ENCODE measurements at regions not wholly inside any gene's neighbourhood (a gene's known extent, or its start where the extent isn't known, plus 50 kb on each side); places are given as distances from the start of the nearest gene placed in this dataset.

DNA sequence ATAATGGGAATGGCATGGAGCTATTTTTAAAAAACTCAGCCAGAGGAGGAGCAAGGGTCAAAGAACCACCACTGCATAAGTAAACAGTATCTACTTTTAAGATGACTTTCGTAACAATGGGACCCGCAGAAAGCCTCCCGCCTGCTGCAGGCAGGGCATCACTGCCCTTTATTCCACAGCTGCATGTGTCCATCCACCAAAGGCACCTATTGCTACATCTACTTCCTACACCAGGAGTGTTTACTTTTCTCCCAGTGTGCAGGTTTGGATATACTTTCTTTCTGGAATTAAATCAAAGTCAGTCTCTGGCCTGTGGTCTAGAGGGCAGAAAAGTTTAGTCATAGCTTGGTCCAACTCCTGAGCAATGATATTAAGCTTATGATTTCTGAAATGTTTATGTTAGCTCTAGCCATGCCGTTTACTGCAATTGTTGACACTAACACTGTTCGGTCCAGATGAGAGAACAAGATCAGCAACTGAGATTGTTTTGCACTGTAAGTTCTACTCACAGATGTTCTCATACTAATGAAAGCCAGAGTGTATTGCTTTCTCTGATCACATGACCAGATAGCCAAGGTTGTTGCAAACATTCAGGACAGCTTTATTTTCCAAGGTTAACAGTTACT, 391.5 kb downstream of the FGF10 start (continued):
- no peak for TF ChIP-seq PTBP1 (IDR thresholded peaks at IDR 0.05; ENCODE audit: low read depth, low read length, poor library complexity, severe bottlenecking)
- TF ChIP-seq, protein P1, sequence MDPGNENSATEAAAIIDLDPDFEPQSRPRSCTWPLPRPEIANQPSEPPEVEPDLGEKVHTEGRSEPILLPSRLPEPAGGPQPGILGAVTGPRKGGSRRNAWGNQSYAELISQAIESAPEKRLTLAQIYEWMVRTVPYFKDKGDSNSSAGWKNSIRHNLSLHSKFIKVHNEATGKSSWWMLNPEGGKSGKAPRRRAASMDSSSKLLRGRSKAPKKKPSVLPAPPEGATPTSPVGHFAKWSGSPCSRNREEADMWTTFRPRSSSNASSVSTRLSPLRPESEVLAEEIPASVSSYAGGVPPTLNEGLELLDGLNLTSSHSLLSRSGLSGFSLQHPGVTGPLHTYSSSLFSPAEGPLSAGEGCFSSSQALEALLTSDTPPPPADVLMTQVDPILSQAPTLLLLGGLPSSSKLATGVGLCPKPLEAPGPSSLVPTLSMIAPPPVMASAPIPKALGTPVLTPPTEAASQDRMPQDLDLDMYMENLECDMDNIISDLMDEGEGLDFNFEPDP (CRISPR knock-in tag; conservative IDR thresholded peaks at IDR 0.05): no peak
- TF ChIP-seq MEIS2 (CRISPR knock-in tag; IDR thresholded peaks at IDR 0.05): peak; percentile 63; the same call in 1 of the 2 replicates
- no peak for TF ChIP-seq ZNF354B (CRISPR knock-in tag; IDR thresholded peaks at IDR 0.05)
- TF ChIP-seq, protein P2, sequence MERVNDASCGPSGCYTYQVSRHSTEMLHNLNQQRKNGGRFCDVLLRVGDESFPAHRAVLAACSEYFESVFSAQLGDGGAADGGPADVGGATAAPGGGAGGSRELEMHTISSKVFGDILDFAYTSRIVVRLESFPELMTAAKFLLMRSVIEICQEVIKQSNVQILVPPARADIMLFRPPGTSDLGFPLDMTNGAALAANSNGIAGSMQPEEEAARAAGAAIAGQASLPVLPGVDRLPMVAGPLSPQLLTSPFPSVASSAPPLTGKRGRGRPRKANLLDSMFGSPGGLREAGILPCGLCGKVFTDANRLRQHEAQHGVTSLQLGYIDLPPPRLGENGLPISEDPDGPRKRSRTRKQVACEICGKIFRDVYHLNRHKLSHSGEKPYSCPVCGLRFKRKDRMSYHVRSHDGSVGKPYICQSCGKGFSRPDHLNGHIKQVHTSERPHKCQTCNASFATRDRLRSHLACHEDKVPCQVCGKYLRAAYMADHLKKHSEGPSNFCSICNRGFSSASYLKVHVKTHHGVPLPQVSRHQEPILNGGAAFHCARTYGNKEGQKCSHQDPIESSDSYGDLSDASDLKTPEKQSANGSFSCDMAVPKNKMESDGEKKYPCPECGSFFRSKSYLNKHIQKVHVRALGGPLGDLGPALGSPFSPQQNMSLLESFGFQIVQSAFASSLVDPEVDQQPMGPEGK (CRISPR knock-in tag; IDR thresholded peaks at IDR 0.05): peak; percentile 52; the same call in 1 of the 2 replicates
- peak; percentile 98 for TF ChIP-seq MEF2D (CRISPR knock-in tag; IDR thresholded peaks at IDR 0.05)
- TF ChIP-seq PAF1 (CRISPR knock-in tag; IDR thresholded peaks at IDR 0.05): no peak
- TF ChIP-seq ZNF724P (CRISPR knock-in tag; IDR thresholded peaks at IDR 0.05; ENCODE audit: borderline replicate concordance): 0 out of 2 replicates have a peak, but pooled peaks have one; percentile 14
- TF ChIP-seq, protein P3, sequence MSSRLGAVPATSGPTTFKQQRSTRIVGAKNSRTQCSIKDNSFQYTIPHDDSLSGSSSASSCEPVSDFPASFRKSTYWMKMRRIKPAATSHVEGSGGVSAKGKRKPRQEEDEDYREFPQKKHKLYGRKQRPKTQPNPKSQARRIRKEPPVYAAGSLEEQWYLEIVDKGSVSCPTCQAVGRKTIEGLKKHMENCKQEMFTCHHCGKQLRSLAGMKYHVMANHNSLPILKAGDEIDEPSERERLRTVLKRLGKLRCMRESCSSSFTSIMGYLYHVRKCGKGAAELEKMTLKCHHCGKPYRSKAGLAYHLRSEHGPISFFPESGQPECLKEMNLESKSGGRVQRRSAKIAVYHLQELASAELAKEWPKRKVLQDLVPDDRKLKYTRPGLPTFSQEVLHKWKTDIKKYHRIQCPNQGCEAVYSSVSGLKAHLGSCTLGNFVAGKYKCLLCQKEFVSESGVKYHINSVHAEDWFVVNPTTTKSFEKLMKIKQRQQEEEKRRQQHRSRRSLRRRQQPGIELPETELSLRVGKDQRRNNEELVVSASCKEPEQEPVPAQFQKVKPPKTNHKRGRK (CRISPR knock-in tag; IDR thresholded peaks at IDR 0.05): no peak
- TF ChIP-seq, protein P4, sequence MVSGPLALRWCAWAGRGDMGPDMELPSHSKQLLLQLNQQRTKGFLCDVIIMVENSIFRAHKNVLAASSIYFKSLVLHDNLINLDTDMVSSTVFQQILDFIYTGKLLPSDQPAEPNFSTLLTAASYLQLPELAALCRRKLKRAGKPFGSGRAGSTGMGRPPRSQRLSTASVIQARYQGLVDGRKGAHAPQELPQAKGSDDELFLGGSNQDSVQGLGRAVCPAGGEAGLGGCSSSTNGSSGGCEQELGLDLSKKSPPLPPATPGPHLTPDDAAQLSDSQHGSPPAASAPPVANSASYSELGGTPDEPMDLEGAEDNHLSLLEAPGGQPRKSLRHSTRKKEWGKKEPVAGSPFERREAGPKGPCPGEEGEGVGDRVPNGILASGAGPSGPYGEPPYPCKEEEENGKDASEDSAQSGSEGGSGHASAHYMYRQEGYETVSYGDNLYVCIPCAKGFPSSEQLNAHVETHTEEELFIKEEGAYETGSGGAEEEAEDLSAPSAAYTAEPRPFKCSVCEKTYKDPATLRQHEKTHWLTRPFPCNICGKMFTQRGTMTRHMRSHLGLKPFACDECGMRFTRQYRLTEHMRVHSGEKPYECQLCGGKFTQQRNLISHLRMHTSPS (CRISPR knock-in tag; IDR thresholded peaks at IDR 0.05; ENCODE audit: low read depth): peak; percentile 85
- TF ChIP-seq ZFP82 (CRISPR knock-in tag; IDR thresholded peaks at IDR 0.05; ENCODE audit: borderline replicate concordance): no peak
- TF ChIP-seq, protein P5, sequence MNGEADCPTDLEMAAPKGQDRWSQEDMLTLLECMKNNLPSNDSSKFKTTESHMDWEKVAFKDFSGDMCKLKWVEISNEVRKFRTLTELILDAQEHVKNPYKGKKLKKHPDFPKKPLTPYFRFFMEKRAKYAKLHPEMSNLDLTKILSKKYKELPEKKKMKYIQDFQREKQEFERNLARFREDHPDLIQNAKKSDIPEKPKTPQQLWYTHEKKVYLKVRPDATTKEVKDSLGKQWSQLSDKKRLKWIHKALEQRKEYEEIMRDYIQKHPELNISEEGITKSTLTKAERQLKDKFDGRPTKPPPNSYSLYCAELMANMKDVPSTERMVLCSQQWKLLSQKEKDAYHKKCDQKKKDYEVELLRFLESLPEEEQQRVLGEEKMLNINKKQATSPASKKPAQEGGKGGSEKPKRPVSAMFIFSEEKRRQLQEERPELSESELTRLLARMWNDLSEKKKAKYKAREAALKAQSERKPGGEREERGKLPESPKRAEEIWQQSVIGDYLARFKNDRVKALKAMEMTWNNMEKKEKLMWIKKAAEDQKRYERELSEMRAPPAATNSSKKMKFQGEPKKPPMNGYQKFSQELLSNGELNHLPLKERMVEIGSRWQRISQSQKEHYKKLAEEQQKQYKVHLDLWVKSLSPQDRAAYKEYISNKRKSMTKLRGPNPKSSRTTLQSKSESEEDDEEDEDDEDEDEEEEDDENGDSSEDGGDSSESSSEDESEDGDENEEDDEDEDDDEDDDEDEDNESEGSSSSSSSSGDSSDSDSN (CRISPR knock-in tag; IDR thresholded peaks at IDR 0.05): no peak
- no peak for TF ChIP-seq ATF5 (CRISPR knock-in tag; IDR thresholded peaks at IDR 0.05; ENCODE audit: low read depth)
- TF ChIP-seq ZNF737 (CRISPR knock-in tag; IDR thresholded peaks at IDR 0.05; ENCODE audit: borderline replicate concordance): no peak
- TF ChIP-seq KDM6A (CRISPR knock-in tag; IDR thresholded peaks at IDR 0.05; ENCODE audit: low read depth): peak; percentile 84; the same call in 1 of the 2 replicates
- TF ChIP-seq RNF2 (conservative IDR thresholded peaks at IDR 0.05; ENCODE audit: low read depth): no peak

All from HepG2 (cell line).